Right hindlimb (tissue), 1 donor: ENCODE measurements at regions not wholly inside any gene's neighbourhood (a gene's known extent, or its start where the extent isn't known, plus 50 kb on each side); places are given as distances from the start of the nearest gene placed in this dataset.
"Not testable (repeated sequence)": the region's sequence is repeated elsewhere in the genome, so short reads cannot be mapped to it uniquely, and the experiment has no call there.

Experiments used
- DNase-seq: peaks from one replicate; pipeline ENCODE4 v3.0.0-alpha.2; 2018

DNA sequence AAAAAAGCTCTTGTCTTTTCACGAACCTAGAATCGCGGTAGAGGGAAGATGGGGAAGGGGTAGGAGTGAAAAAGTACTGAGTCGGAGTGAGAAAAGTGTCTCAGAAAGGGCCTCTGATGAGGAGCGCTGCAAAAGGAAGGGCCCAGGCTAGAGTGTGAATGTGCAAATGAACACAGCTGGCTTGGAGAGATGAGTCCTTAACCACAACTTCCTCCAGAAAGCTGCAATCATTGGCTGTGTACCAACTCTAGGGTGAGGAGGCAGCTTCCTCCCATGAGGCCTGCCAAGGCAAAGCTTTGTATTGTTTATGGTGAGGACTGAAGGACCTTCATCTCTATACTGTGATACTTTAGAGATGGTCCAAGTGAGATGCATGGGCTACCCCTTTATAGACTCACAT, 566.9 kb upstream of the ANO5 start:
- DNase-seq = no peak

DNA sequence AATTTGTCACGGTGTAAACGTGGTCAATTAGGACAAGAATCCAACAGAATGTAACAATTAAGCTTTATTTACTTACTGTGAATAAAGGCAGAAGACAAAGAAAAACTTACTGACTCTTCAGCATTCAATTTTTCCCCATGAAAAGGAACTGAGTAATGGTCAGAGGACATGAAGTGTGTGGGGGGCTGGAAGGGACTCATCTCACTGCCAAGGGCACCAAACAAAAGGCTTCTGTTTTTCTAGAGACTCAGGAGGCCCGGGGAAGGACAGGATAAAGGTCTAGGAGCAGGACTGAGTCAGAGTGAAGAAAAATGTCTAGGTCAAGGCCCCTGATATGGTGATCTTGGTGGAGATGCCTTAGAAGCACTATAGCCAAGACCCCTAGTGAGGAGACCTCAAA, 564.2 kb upstream of the ANO5 start:
- no peak for DNase-seq

DNA sequence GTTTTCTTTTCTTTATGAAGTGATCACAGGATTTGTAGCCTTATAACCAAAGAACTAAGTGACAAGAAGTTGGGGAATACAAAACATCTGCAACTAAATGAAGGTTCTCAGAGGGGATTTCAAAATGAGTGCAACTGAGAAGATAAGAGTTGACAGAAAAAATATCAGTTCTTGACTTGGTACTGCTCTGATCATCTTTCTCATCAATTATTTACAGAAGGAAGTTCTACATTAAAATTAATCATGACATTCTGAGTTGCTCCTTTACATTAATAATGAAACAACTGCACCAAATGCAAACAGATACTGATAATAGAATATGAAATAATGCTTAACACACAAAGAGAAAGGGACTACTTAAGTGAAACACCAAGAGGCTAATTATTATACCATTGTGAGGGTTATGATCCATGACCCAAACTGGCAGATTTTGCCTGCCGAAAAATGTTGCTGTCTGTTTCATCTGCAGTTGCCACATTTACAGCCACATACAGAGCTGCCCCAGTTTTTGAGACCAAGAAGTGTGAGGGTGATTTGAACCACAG, 561.9 kb upstream of the ANO5 start:
- no peak for DNase-seq

DNA sequence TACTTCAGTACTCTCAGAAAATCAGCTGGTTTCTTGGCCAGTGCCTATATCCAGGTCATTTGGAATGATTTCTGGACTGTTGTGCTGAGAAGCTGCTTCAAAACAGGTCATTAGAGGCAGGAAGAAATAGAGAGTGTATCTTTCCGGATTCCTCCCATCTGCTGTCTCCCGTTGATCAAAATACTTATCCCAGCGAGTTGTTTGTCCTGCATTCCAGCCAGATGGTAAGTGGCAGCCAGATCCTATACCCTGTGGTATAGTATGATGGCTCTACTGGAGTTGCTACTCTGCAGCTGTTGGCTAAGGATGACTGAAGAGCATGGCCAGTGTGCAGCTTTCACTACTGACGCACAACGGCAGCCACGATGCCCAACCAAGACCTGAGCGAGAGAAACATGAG, 560.9 kb upstream of the ANO5 start:
- DNase-seq = no peak

DNA sequence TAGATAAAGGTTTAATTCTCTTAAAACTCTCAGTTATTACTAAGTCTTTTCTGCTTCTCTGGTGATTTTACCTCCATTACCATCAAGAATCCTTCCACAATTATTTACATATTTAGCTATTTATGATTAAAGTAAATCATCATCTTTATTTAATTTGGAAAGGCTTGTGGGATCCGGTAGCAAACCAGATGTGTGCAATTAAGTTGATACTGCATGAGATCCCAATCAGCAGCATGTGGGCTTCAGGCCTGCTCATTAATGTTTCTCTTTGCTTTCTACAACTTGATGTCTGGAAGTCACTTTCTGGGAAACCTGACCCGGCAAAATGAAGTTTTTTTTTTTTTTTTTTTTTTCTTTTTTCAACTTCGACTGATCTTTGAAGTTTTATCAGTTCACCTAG, 558.4 kb upstream of the ANO5 start:
- DNase-seq = no peak

DNA sequence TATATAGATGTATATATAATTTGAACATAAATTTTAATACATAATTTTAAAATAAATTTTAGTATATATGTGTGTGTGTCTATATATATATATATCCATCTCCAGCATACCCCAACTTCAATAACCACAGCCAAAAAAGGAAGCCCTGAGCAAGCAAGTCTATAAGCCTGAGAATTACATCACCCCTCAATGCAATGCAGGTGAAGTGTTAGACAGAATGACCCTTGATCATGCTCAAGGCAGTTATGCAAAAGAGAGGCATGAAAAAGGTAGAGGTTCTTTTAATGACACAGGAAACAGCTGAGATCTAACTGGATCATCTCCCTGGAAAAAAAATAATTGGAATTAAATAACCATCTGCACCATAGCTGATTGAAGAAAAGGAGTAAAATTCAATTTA, 557.9 kb upstream of the ANO5 start:
- DNase-seq = no peak

DNA sequence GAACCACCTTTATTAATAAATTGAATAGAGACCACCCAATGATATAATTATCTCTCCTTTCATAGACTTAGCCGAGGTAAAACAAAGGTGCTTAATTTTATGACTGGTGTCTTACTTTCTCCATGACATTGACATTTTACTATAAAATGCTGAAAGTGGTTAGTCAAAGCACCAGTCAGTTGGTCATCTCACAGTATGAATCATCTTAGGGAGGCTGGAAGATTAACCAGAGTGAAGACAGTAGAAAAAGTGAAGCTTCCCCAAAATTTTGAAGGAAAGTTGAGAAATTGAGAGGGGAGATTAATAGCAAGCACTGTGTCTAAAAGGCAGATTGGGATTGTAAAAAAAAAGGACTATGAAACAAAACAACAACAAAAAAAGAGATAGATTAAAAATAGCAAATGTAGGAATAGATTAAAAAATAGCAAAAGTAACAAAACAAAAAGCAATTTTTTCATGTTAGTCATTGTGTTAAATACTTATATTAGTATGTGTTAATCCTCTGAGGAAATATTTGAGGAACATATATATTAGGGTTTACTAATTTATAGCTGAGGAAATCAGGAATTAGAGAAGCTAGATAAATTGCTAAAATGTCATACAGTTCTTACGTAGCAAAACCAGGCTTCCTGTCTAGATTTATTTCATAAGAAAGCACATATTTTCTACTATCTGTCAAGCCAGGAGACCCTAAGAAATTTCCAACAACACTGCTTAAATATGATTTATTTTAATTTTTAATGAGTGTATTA, 557.3 kb upstream of the ANO5 start:
- no peak for DNase-seq

DNA sequence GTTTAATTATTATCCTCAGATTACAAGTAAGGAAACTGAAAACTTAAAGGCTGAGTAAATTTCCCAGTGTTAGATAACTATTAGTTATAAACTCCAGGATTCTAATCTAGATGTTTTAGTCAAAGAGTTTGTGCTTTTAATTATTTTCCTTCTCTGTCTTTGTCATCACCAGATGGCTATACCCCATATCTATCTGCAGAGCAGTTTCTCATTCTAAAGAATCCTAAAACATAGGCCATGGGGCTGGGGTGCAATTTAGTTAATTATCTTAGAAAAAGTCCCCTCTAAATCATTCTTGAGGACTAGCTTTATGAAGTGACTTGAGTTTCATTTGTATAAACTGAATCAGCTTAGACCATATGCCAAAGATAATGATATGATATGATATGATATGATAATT, 556.3 kb upstream of the ANO5 start:
- no peak for DNase-seq

DNA sequence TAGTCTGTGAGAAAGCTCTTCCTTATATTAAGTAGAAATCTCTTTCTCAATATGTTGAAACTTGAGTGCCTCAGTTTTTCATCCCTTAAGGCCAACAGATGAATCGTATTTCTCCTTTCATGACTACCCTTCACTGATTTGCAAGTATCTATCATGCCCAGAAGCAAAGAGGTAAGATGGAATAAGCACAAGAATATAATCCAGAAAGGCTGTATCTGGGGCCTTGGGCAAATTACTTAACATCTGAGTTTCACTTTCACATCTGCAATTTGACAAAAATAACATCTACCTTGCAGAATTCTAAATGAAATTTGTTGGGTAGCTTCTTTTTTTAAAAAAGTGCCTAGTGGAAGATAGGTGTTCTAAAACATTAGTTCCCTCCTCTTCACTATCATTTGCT, 552.4 kb upstream of the ANO5 start:
- no peak for DNase-seq

DNA sequence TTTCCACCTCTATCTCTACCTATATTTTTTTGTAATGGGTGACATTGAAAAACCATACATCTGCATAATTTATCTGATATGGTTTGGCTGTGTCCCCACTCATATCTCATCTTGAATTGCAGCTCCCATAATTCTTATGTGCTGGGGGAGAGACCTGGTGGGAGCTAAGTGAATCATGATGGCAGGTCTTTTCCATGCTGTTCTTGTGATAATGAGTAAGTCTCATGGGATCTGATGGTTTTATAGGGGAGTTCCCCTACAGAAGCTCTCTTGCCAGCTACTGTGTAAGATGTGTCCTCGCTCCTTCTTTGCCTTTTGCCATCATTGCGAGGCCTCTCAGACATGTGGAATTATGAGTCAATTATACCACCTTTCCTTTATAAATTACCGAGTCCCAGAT, 551.0 kb upstream of the ANO5 start:
- no peak for DNase-seq

DNA sequence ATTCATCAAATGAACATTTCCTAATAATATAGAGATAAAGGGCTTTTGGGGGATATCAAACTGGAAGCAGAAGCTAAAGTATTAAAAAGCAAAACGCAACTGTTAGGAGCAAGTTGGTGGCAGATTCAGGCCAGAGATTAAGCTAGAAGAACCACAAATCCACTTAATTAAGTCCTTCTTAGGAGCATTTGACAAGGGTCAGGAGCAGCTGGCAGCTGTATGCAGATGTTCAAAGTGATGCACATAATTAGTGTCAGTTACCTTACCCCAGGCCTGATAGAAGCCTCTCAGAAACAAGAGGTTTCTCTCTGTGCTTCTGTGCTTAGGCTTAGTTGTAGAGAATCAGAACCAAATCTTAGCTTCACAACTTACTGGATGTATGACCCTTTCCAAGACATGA, 546.5 kb upstream of the ANO5 start:
- no peak for DNase-seq

DNA sequence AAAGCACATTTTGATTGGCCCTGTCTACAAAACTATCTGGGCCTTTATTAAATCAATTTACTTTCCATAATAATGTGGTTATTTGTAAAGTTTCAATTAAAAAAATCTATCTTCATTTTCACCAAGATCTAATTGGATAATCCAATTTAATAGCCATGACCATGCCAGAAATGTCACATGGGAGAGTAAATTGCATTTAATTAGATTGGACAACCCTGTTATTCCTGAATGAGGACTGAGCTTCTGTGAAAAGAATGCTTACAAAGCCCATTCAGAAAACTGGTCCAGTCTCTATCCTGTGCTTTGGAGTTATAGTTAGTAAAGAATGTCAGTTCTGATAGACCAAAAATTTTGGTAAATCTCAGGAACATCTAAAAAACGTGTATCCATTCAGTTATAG, 541.9 kb upstream of the ANO5 start:
- no peak for DNase-seq

DNA sequence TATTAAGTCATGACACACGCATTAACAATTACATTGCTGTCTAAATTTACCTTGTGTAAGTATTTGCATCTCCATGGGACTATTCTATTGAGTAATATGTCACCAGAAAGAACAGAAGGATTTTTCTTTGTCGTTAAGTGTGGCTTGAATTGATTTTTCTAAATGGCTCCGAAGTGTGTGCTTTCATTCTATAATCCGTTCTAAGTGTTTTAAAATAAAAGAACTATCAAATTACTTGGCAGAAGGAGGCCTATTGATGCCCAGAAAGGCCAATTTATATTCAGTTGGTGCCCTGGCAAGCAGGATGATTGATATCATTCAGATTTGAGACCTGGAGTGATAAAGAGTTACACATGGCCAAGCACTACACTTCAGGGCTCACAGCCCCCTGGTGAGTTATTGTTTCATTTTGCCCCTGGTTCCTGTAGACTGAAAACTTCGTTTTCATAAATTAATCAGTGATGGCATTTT, 538.9 kb upstream of the ANO5 start:
- no peak for DNase-seq

DNA sequence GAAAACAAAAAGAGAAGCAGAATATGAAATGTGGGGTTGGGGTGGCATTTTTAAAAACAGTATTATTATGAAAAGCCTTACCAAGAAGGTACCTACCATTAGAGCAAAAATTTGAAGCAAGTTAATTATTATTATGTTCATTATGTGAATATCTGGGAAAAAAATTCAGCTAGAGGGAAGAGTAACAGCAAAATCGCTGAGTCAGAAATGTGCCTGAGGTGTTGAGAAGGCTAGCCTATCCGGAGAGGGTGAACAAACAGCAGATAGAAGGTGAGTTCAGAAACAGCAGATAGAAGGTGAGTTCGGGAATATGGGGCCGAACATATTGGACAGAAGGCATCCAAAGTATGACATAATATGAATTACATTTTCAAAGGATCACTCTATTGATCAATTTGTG, 536.8 kb upstream of the ANO5 start:
- DNase-seq = no peak

DNA sequence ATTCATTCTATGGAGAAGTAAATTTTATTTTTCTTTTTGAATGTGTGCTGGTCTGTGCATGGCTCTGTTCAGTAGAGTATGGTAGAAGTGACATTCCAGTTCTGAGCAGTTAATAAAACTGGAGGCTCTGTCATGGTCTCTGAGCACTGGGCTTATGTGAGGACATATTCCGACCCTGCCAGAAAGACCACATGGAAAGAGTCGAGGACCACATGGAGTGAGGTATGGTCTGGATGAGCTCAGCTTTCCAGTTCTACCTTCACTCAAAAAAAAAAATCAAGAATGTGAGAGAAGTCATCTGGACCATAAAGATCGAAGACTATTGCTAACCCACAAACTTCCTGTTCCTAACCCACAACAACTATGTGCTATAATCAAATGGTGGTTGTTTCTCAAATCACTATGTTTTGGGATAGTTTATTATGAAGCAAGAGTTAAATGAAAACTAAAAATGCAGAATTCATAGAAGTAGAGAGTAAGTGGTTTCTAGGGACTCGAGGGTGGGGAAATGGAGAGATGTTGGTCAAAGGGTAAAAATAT, 534.2 kb upstream of the ANO5 start:
- DNase-seq = no peak

DNA sequence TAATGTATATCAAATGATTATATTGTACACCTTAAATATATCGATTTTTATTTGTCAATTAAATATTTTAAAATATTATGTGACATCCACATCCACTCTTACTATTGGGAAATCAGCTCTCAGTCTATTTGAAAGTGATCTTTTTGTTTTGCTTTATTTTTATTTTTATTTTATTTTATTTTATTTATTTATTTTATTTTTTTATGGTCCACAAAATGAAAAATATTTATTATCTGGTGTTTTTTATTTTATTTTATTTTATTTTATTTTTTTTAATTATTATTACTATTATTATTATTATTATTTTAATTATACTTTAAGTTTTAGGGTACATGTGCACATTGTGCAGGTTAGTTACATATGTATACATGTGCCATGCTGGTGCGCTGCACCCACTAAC, 533.5 kb upstream of the ANO5 start:
- DNase-seq = not testable (repeated sequence)

DNA sequence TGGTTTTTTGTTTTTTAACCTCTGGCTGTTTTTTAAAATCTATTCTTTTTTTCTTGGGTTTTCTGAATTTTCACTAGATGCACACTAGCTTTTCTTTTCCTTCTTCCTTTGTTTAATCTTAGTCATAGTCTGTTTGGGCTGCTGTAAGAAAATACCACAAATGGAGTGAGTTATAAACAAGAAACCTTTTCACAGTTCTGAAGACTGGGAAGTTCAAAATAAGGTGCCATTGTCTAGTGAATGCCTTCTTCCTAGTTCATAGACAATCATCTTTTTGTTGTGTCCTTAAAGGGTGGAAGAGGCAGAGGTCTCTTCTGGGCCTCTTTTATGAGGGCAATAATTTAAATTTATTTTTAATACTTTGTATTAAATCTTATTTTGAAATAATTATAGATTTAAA, 532.9 kb upstream of the ANO5 start:
- no peak for DNase-seq

DNA sequence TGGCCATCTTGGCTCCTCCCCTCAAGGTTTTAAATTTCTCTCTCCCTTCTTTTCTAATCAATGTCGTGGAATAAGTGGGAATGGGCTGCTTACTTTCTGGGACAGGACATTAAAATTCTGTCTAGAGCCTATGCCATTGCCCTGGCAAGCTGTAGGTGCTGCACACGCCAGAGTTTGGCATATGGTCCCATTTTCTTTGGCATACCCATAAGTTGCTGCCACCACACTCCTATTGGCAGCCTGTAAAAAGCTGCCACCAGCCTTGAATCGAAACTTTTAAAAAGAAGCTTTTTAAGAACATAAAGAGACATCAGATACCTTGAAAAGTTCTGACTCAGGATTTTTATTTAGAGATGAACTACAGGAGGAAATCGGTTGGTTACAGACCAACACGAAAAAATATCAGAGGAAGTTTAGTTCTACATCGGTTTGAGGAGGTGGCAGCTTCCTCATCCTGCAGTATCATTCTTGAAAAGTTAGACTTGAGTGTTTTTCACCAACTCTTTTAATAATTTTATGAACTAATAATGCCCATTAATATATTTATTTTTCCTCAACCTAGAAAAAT, 517.8 kb upstream of the ANO5 start:
- no peak for DNase-seq

DNA sequence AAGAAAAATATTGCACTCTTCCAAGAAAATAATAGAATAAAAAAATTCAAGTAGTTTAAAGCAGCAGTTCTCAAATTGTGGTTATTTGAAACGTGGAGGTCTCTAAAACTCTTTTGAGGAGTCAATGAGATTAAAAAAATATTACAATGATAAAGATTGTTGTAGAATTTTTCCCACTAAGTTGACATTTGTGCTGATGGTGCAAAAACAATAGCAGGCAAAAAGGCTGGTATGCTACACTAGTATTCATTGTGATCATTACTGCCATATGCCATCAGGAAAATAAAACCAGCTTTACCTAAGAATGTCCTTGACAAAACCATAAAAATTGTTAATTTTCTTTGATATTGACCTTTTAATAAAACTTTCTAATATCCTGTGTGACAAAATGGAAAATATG, 505.2 kb upstream of the ANO5 start:
- DNase-seq = no peak

DNA sequence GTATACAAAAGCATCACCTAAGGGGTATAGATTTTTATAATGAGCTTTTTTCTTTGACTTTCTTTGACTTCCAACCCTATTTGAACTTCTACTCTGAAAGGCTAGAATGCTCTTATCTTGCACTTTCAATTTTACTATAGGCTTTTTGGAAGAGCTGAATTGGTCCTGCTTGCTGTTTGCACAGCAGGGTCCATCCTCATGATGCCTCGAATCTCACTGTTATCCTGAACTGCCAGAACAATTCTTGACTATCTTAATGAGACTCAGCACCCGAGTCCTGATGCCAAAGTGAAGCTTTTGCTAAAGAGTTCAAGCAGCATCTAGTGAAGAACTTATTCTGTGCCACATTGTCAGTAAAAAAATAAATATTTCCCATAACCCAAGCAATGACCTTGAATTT, 488.3 kb upstream of the ANO5 start:
- DNase-seq = no peak

DNA sequence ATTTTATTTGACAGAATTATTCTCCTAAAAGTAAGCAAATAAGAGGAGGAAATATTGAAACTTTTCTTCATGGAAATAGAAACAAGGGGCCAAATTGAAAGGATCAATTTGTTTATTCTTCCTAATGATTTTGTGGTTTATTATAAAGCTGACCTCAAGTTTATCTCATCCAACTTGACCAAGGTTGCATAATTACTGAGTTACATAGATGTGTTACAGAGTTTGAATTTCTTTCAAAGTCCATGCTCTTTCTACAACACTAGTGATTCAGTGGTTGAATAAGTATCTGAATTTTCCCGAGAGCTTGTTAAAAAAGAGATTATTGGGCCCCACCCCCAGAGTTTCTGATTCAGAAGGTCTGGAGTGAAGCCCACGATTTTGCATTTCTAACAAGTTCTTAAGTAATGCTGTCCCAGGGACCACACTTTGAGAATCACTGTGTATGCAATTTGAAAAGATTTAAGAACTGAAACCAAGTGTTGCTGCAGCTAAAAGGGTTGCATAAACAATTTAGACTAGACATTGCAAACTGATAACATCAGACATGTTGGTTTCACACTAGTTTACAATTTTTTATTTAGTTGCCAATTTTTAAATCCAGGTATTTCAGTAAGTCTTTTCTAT, 485.7 kb upstream of the ANO5 start:
- no peak for DNase-seq

DNA sequence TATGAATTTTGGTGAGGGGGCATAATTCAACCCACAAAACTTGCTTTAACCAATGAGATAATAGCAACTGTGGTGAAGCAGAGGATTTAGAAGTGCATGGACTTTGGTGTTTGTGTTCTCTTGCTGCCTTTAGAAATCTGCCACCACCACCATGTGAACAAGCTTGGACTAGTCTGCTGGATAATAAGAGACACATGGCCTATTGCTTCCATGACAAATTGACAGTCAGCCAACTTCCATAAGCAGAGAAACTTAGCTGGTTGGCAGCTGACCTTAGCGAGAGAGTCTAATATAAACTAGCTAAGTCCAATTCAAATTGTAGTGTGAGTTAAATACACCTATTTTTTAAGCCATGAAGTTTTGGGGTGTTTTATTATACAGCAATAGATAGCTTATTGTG, 482.1 kb upstream of the ANO5 start:
- DNase-seq = no peak

DNA sequence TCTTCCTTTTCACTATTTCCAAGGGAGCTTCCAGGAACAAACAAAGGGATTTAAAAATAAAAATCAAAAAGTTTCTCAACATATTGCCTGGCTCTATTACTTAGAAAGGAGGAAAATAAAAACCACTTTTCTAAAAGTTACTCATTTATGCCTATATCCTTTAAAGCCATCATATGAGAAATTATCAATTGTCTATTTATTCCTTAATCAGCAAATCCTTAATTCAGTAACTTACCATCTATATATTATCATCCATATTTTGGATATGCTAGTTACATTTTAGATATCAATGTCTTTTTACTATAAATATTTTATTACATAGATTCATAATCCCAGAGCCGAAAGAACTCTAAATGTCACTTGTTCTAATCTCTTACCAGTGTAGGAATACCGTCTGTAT, 481.5 kb upstream of the ANO5 start:
- DNase-seq = no peak

DNA sequence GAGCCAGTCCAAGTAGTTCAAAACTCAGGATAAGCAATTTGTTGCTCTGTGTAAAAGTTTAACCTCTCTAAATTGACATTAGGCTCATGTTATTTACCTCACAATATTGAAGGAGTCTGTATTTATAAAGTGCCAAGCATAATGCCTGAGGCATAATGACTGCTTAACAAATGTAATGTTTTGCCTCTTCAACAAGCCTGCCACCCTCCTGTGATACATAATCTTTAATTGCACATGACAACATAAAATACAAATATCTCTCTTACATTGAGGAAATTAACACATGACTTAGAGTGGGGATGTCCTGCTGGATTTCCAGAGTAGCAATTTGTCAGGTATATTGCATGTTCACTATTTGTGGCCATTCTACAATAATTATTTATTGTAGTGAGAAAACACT, 469.2 kb upstream of the ANO5 start:
- DNase-seq = no peak
